ENCODE measurements at regions not wholly inside any gene's neighbourhood (a gene's known extent, or its start where the extent isn't known, plus 50 kb on each side); places are given as distances from the start of the nearest gene placed in this dataset.

DNA sequence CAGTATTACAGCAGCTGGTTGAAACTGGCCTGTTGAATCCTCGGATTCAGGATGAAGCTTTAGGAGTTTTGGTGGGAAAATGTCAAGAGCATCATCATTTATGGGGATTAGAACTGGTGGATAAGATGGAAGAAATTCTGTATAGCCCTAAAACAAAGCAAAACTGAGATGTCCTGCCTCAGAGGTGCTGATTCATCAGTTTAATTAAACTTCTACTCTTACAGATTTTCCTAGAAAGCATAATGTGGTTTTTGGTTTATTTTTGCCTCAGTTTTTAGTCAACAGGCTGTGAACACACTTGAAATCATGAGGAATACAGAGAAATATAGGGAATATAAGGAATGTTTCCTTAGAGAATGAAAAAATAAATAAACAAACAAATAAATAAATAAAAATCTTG lies 228.7 kb upstream of the POU3F2 start:
- TF ChIP-seq CTCF (IDR thresholded peaks at IDR 0.05; ENCODE audit: insufficient read depth, low read length, severe bottlenecking): no peak
- H3K4me3 ChIP-seq (ENCODE audit: low read depth, low read length): no peak overlapping the region
- no peaks in the 10 kb centered on the region for H3K36me3 ChIP-seq (ENCODE audit: control insufficient read depth, insufficient read depth, low read length)
- no peak for DNase-seq (ENCODE audit: low read depth)
- H3K27me3 ChIP-seq (ENCODE audit: control insufficient read depth, insufficient read depth, low read length): no peaks in the 10 kb centered on the region
- FAIRE-seq: no peak

- FAIRE-seq (no peak), DNase-seq (ENCODE audit: low read depth) (no peak)
- Histone ChIP-seq H3K27me3 (ENCODE audit: control insufficient read depth, insufficient read depth, low read length) (no peaks in the 10 kb centered on the region), H3K4me3 (ENCODE audit: low read depth, low read length) (no peak overlapping the region), H3K36me3 (ENCODE audit: control insufficient read depth, insufficient read depth, low read length) (no peaks in the 10 kb centered on the region)
- no peak for TF ChIP-seq CTCF (IDR thresholded peaks at IDR 0.05; ENCODE audit: insufficient read depth, low read length, severe bottlenecking)
These were observed 207.1 kb upstream of the POU3F2 start for GRCh38 chr6:98627129-98627775.

DNA sequence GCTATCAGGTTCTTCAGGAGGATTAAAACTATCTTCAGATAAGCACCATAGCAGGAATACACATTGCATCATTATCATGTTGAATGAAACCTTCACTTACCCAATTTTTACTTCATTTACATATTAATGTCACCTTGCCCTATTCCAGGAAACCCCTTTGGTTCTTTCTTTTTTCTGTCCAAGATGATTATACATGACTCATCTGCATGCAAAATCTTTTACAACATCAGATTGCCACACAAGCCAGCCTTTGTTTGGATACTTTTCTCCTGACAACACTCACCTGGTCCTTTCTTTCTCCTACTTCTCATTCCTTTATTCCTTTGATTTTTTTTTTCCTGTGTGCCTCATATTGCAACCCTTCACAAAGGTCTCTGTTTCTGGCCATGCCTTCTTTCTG lies 200.5 kb upstream of the POU3F2 start:
- DNase-seq (ENCODE audit: low read depth): peak; percentile 49
- Histone ChIP-seq H3K4me3 (ENCODE audit: low read depth, low read length) (no peak overlapping the region), H3K27me3 (ENCODE audit: control insufficient read depth, insufficient read depth, low read length) (no peaks in the 10 kb centered on the region), H3K36me3 (ENCODE audit: control insufficient read depth, insufficient read depth, low read length) (no peaks in the 10 kb centered on the region)
- no peak for TF ChIP-seq CTCF (IDR thresholded peaks at IDR 0.05; ENCODE audit: insufficient read depth, low read length, severe bottlenecking)
- FAIRE-seq: no peak

DNA sequence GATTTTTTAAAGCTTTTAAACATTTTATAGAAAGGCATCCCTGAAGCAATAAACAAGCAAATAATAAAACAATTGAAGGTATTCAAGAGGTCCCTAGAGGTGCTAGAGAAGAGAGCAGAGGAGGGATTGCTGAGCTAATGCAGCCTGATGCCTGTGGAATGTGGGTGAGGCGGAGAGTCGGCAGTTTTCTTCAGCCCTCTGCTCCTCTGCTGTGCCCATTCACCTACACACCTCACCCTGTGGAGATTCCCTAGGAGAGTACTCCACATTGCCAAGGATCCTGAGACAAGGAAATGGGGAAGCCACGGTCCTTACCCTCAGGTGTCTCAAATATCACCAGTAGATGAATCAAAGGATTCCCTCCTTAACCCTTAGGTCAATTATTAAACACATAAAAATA lies 199.8 kb upstream of the POU3F2 start:
- Histone ChIP-seq H3K27me3 (ENCODE audit: control insufficient read depth, insufficient read depth, low read length) (no peaks in the 10 kb centered on the region), H3K4me3 (ENCODE audit: low read depth, low read length) (no peak overlapping the region), H3K36me3 (ENCODE audit: control insufficient read depth, insufficient read depth, low read length) (no peaks in the 10 kb centered on the region)
- FAIRE-seq: no peak
- peak; percentile 4 for DNase-seq (ENCODE audit: low read depth)
- TF ChIP-seq CTCF (IDR thresholded peaks at IDR 0.05; ENCODE audit: insufficient read depth, low read length, severe bottlenecking): no peak

DNA sequence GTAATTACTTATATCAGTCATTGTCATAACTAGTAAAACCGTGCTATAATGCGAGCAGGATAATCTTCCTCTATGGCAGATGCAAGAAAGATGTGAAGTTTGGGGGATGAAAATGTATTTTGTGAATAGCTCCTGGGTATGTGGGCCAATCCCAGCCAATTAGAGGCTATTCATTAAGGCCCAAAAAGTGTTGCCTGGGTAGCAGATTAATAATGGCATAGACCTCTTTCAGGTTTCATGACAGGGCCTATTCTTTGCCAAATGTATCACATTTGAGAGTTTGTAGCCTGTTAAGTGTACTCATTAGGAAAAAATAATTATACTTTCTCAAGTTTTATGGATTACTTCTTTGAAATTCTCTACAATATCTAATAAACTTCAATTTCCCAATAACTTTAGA lies 199.2 kb upstream of the POU3F2 start:
- no peak for DNase-seq (ENCODE audit: low read depth)
- no peak overlapping the region for H3K4me3 ChIP-seq (ENCODE audit: low read depth, low read length)
- no peak for TF ChIP-seq CTCF (IDR thresholded peaks at IDR 0.05; ENCODE audit: insufficient read depth, low read length, severe bottlenecking)
- H3K36me3 ChIP-seq (ENCODE audit: control insufficient read depth, insufficient read depth, low read length): no peaks in the 10 kb centered on the region
- no peaks in the 10 kb centered on the region for H3K27me3 ChIP-seq (ENCODE audit: control insufficient read depth, insufficient read depth, low read length)
- no peak for FAIRE-seq

GRCh38 chr6:98636941-98637340 lies 197.4 kb upstream of the POU3F2 start:
- TF ChIP-seq CTCF (IDR thresholded peaks at IDR 0.05; ENCODE audit: insufficient read depth, low read length, severe bottlenecking): no peak
- Histone ChIP-seq H3K27me3 (ENCODE audit: control insufficient read depth, insufficient read depth, low read length) (no peaks in the 10 kb centered on the region), H3K4me3 (ENCODE audit: low read depth, low read length) (no peak overlapping the region), H3K36me3 (ENCODE audit: control insufficient read depth, insufficient read depth, low read length) (no peaks in the 10 kb centered on the region)
- FAIRE-seq (no peak), DNase-seq (ENCODE audit: low read depth) (no peak)

Measured in bronchial epithelial cell (primary cell).